ENCODE measurements at regions not wholly inside any gene's neighbourhood (a gene's known extent, or its start where the extent isn't known, plus 50 kb on each side); places are given as distances from the start of the nearest gene placed in this dataset.

DNA sequence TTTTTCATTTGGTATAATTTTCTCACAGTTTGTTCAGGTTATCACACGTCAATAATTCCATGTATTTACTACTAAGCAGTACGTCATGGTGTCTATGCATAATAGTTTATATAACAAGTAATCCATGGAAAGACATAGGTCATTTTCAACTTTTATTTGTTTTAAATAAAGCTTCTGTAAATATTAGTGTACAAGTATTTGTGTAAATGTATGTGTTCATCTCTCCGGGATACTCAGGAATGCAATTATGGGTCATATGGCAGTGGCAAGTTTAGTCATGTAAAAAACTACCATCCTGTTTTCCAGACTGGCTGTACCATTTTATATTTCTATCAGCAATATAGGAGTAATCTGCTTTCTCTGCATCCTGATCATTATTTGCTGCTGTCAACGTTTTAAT, 231.1 kb upstream of the ZNF804A start:
- Histone ChIP-seq H3K36me3 (no peaks in the 10 kb centered on the region), H3K4me3 (replicated peaks in 1 of 3) (no peak overlapping the region), H3K27ac (no peak overlapping the region), H3K27me3 (no peaks in the 10 kb centered on the region), H3K9me3 (no peaks in the 10 kb centered on the region), H3K4me1 (no peaks in the 10 kb centered on the region)
- intact Hi-C loops (cut with DNase I): no loop called here
- TF ChIP-seq POLR2A (IDR thresholded peaks at IDR 0.05): no peak
- WGBS, 2 donors: 89 to 95% methylated on average over 4 of the region's 4 CpGs
- DNase-seq: no peak

DNA sequence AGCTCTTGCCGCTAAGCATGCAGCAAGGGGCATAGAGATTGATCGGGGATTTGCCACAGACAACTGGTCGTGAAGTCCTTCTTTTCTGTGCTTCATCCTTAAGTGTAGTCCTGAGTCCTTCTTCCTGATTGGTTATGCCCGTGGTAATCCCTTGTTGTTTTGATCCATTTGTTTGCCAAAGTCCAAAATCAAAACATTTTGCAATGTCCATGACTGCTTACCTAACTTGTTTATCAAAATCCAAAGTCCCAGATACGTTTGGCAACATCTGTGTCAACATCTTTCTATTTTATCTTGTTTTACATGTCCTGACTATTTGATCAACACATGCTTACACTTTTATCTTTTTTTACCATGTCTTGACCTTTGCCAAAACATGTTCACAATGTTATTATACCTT, 229.0 kb upstream of the ZNF804A start:
- H3K27ac ChIP-seq: no peak overlapping the region
- WGBS, 2 donors: 68 to 75% methylated on average over 5 of the region's 5 CpGs
- H3K9me3 ChIP-seq: no peaks in the 10 kb centered on the region
- no peak for TF ChIP-seq POLR2A (IDR thresholded peaks at IDR 0.05)
- TF ChIP-seq, protein P1, sequence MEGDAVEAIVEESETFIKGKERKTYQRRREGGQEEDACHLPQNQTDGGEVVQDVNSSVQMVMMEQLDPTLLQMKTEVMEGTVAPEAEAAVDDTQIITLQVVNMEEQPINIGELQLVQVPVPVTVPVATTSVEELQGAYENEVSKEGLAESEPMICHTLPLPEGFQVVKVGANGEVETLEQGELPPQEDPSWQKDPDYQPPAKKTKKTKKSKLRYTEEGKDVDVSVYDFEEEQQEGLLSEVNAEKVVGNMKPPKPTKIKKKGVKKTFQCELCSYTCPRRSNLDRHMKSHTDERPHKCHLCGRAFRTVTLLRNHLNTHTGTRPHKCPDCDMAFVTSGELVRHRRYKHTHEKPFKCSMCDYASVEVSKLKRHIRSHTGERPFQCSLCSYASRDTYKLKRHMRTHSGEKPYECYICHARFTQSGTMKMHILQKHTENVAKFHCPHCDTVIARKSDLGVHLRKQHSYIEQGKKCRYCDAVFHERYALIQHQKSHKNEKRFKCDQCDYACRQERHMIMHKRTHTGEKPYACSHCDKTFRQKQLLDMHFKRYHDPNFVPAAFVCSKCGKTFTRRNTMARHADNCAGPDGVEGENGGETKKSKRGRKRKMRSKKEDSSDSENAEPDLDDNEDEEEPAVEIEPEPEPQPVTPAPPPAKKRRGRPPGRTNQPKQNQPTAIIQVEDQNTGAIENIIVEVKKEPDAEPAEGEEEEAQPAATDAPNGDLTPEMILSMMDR (IDR thresholded peaks at IDR 0.05): no peak
- no peak for DNase-seq
- no peaks in the 10 kb centered on the region for H3K4me1 ChIP-seq
- H3K4me3 ChIP-seq (replicated peaks in 1 of 3): no peak overlapping the region
- H3K27me3 ChIP-seq: no peaks in the 10 kb centered on the region
- intact Hi-C loops (cut with DNase I): no loop called here
- H3K36me3 ChIP-seq: no peaks in the 10 kb centered on the region

DNA sequence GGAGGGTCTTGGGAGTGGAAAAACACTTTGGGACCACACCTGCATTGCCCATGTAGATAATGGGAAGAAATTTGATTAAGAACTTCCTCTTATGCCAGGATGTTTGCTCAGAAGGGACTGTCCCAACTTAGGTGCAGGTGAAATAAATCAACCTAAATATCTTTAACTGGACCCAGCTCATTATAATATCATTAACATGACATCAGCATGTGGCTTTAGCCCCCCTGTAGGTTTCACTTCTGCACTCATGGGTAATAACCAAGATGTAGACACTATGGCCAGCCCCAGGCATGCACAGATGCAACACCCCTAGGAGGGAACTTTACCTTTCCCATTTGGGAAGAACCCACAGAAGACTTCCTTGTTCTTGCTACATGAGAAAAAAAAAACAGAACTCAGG, 227.4 kb upstream of the ZNF804A start:
- no peaks in the 10 kb centered on the region for H3K4me1 ChIP-seq
- no peak for DNase-seq
- intact Hi-C loops (cut with DNase I): no loop called here
- no peak for TF ChIP-seq POLR2A (IDR thresholded peaks at IDR 0.05)
- H3K27ac ChIP-seq: no peak overlapping the region
- H3K36me3 ChIP-seq: no peaks in the 10 kb centered on the region
- no peaks in the 10 kb centered on the region for H3K9me3 ChIP-seq
- H3K27me3 ChIP-seq: no peaks in the 10 kb centered on the region
- no peak overlapping the region for H3K4me3 ChIP-seq (replicated peaks in 1 of 3)

DNA sequence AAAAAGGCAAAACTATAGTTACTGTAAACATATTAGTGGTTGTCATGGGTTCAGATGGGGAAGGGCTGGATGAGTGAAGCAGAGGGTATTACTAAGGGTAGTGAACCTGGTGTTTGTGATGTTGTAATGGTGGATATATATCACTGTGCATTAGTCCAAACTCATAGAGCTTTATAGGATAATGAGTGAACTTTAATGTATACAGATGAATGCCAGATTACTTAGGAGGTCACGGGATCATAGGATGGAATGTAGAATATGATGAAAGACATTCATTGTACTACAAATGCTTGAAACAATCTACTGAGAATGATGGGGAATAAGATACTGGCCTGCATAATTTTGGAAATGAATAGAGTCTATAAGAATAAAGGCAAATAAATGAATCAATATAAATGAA, 226.7 kb upstream of the ZNF804A start:
- Histone ChIP-seq H3K4me1 (no peaks in the 10 kb centered on the region), H3K27ac (no peak overlapping the region), H3K36me3 (no peaks in the 10 kb centered on the region), H3K4me3 (replicated peaks in 1 of 3) (no peak overlapping the region), H3K27me3 (no peaks in the 10 kb centered on the region), H3K9me3 (no peaks in the 10 kb centered on the region)
- TF ChIP-seq, protein P1 (IDR thresholded peaks at IDR 0.05): no peak
- no peak for TF ChIP-seq POLR2A (IDR thresholded peaks at IDR 0.05)
- intact Hi-C loops (cut with DNase I): no loop called here
- 73 to 91% methylated on average over 1 of the region's 1 CpG for WGBS, 2 donors
- DNase-seq: no peak

DNA sequence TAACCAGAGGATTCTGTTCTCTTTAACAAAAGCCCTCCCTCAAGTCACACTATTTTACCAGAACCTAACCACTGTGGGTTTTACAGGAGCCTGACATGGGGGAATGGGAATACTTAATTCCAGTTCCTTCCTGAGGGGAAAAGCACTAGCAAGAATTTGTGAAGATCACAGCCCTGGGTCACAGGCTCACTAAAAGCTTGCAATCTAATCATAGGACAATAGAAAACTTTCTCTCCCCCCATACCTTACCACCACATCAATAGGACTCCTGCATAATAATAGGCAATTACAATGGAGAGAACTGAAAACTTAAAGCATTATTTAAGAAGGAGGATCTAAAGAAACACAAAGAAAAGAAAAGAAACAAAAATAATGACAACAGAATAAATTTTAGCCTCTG, 225.8 kb upstream of the ZNF804A start:
- no peak for TF ChIP-seq POLR2A (IDR thresholded peaks at IDR 0.05)
- TF ChIP-seq, protein P1 (IDR thresholded peaks at IDR 0.05): no peak
- no peaks in the 10 kb centered on the region for H3K9me3 ChIP-seq
- no peak overlapping the region for H3K27ac ChIP-seq
- H3K4me3 ChIP-seq (replicated peaks in 1 of 3): no peak overlapping the region
- H3K27me3 ChIP-seq: no peaks in the 10 kb centered on the region
- no peaks in the 10 kb centered on the region for H3K4me1 ChIP-seq
- no peak for DNase-seq
- intact Hi-C loops (cut with DNase I): no loop called here
- no peaks in the 10 kb centered on the region for H3K36me3 ChIP-seq

DNA sequence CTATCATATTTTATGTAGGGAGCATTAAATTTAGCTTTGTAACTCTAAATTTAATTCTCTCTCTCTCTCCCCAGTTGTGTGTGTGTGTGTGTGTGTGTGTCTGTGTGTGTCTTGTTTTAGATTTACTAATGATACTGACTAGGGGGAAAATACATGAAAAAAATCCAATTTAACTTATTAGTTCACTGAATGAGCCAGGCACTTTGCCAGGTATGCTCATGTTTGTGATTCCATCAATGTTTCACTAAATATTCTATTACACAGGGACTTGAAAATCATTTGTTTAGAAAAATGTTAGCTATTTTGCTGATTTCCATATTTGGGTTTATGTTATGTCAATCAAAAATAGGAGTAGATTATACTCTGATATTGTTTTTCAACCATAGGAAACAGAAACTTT, 203.7 kb upstream of the ZNF804A start:
- intact Hi-C loops (cut with DNase I): no loop called here
- no peak overlapping the region for H3K4me3 ChIP-seq (replicated peaks in 1 of 3)
- no peaks in the 10 kb centered on the region for H3K36me3 ChIP-seq
- no peaks in the 10 kb centered on the region for H3K9me3 ChIP-seq
- TF ChIP-seq POLR2A (IDR thresholded peaks at IDR 0.05): no peak
- TF ChIP-seq, protein P1 (IDR thresholded peaks at IDR 0.05): no peak
- H3K27me3 ChIP-seq: no peaks in the 10 kb centered on the region
- no peak overlapping the region for H3K27ac ChIP-seq
- no peak for DNase-seq
- H3K4me1 ChIP-seq: no peaks in the 10 kb centered on the region

Measured in thyroid gland (tissue), 4 donors.